ENCODE measurements at regions not wholly inside any gene's neighbourhood (a gene's known extent, or its start where the extent isn't known, plus 50 kb on each side); places are given as distances from the start of the nearest gene placed in this dataset.

DNA sequence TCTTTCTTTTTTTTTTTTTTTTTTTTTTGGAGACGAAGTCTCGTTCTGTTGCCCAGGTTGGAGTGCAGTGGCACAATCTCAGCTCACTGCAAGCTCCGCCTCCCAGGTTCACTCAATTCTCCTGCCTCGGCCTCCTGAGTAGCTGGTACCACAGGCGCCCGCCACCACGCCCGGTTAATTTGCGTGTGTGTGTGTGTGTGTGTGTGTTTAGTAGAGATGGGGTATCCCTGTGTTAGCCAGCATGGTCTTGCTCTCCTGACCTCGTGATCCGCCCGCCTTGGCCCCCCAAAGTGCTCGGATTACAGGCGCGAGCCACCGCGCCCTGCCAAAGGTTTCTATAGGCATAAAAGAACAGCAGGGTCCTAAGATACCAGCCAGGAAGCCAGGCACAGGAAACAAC lies 261.0 kb upstream of the CCDC54 start:
- TF ChIP-seq POLR2A (IDR thresholded peaks at IDR 0.05; ENCODE audit: low read depth): no peak
- TF ChIP-seq, protein P1, sequence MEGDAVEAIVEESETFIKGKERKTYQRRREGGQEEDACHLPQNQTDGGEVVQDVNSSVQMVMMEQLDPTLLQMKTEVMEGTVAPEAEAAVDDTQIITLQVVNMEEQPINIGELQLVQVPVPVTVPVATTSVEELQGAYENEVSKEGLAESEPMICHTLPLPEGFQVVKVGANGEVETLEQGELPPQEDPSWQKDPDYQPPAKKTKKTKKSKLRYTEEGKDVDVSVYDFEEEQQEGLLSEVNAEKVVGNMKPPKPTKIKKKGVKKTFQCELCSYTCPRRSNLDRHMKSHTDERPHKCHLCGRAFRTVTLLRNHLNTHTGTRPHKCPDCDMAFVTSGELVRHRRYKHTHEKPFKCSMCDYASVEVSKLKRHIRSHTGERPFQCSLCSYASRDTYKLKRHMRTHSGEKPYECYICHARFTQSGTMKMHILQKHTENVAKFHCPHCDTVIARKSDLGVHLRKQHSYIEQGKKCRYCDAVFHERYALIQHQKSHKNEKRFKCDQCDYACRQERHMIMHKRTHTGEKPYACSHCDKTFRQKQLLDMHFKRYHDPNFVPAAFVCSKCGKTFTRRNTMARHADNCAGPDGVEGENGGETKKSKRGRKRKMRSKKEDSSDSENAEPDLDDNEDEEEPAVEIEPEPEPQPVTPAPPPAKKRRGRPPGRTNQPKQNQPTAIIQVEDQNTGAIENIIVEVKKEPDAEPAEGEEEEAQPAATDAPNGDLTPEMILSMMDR (IDR thresholded peaks at IDR 0.05): no peak

Data from esophagus muscularis mucosa (tissue), 3 donors.